MG63 (cell line): ENCODE measurements at regions not wholly inside any gene's neighbourhood (a gene's known extent, or its start where the extent isn't known, plus 50 kb on each side); places are given as distances from the start of the nearest gene placed in this dataset.

Experiments
- DNase-seq: peaks from one replicate; pipeline ENCODE4 v3.0.0-alpha.2; 2020
- H3K27me3 ChIP-seq: fragments of 250-450 bp; sonication (Bioruptor Pico); 2 replicates; pipeline ENCODE4 v1.5.1; 2020; ENCODE audit warnings: mild to moderate bottlenecking, moderate library complexity
- H3K36me3 ChIP-seq: fragments of 250-450 bp; sonication (Bioruptor Pico); 2 replicates; pipeline ENCODE4 v1.5.1; 2020; ENCODE audit warnings: mild to moderate bottlenecking, moderate library complexity
- H3K4me3 ChIP-seq: fragments of 250-450 bp; sonication (Bioruptor Pico); 2 replicates; pipeline ENCODE4 v1.5.1; 2020; ENCODE audit warnings: mild to moderate bottlenecking, moderate library complexity
- H3K9me3 ChIP-seq: fragments of 250-450 bp; sonication (Bioruptor Pico); 2 replicates; pipeline ENCODE4 v1.5.1; 2020; ENCODE audit warnings: mild to moderate bottlenecking, moderate library complexity

GRCh38 chr21:24023402-24023801, 1583.9 kb downstream of the MRPL39 start:
- H3K27me3 ChIP-seq: no peaks in the 10 kb centered on the region
- H3K4me3 ChIP-seq: no peak overlapping the region

DNA sequence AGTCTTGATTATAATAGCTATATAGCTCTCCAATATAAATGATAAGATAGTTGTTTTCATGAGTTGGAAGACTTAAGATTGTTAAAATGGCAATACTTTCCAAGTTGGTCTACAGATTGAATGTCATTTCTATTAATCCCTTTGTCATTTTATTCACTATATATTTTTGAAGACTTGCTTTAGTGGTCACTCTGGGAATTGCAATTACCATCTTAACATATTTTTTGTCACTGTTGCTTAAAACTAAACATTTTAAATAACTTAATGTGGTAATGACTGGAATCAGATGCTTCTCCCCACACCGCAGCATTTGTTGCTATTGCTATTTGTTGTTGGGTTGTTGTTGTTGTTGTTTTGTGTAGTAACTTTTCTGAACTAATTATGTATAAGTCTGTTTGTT, 1592.9 kb downstream of the MRPL39 start:
- Histone ChIP-seq H3K27me3 (no peaks in the 10 kb centered on the region), H3K9me3 (no peaks in the 10 kb centered on the region), H3K4me3 (no peak overlapping the region), H3K36me3 (no peaks in the 10 kb centered on the region)
- no peak for DNase-seq

More at GRCh38 chr21:24023402-24023801, 1583.9 kb downstream of the MRPL39 start:
- Histone ChIP-seq H3K36me3 (no peaks in the 10 kb centered on the region), H3K9me3 (peaks cover 12% of the 10 kb centered on the region)
- DNase-seq: peak; percentile 30

- no peaks in the 10 kb centered on the region for H3K27me3 ChIP-seq
- H3K4me3 ChIP-seq: no peak overlapping the region
- DNase-seq: no peak
- no peaks in the 10 kb centered on the region for H3K36me3 ChIP-seq
- H3K9me3 ChIP-seq: no peaks in the 10 kb centered on the region
Measured at GRCh38 chr21:24011087-24011486, 1596.2 kb downstream of the MRPL39 start.

DNA sequence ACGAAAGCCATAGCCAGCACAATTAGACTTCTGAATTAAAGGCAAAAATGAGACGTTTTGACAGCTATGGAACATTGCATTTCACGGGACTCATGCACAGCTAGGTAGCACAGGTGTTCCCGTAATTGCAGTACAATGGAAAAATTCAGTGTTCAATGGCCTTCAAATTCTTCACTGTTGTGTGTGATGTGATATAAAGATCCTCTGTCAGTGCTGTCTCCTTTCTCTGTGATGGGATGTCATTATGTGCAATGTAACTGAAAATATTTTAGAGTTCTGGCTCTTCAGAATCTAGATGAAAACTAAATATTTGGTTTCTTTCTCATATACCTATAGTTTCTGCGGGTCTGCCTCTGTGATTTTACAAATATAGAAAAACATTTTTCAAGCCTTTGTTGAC, 1599.7 kb downstream of the MRPL39 start:
- Histone ChIP-seq H3K36me3 (no peaks in the 10 kb centered on the region), H3K27me3 (no peaks in the 10 kb centered on the region), H3K9me3 (no peaks in the 10 kb centered on the region), H3K4me3 (no peak overlapping the region)
- DNase-seq: no peak

DNA sequence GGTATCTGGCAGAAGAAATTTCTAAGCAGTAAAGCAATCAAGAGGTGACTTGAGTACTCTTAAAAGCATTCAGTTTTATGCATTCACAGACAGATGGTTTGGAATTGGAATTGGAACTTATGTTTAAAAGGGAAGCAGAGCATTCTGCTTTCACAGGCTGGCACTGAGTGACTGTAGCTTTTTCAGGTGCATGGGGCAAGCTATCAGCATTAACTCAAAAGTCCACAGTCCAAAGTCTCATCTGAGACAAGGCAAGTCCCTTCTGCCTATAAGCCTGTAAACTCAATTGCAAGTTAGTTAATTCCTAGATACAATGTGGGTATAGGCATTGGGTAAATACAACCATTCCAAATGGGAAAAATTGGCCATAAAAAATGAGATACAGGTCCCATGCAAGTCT, 1620.3 kb downstream of the MRPL39 start:
- Histone ChIP-seq H3K27me3 (no peaks in the 10 kb centered on the region), H3K4me3 (no peak overlapping the region), H3K36me3 (no peaks in the 10 kb centered on the region), H3K9me3 (no peaks in the 10 kb centered on the region)
- no peak for DNase-seq

- H3K4me3 ChIP-seq: no peak overlapping the region
- H3K27me3 ChIP-seq: no peaks in the 10 kb centered on the region
- DNase-seq: no peak
- H3K9me3 ChIP-seq: no peaks in the 10 kb centered on the region
- H3K36me3 ChIP-seq: no peaks in the 10 kb centered on the region
Measured at GRCh38 chr21:23986214-23986613, 1621.1 kb downstream of the MRPL39 start.

- no peaks in the 10 kb centered on the region for H3K27me3 ChIP-seq
- H3K36me3 ChIP-seq: no peaks in the 10 kb centered on the region
- DNase-seq: no peak
- no peak overlapping the region for H3K4me3 ChIP-seq
- H3K9me3 ChIP-seq: no peaks in the 10 kb centered on the region
Measured at GRCh38 chr21:23982546-23982945, 1624.7 kb downstream of the MRPL39 start.

DNA sequence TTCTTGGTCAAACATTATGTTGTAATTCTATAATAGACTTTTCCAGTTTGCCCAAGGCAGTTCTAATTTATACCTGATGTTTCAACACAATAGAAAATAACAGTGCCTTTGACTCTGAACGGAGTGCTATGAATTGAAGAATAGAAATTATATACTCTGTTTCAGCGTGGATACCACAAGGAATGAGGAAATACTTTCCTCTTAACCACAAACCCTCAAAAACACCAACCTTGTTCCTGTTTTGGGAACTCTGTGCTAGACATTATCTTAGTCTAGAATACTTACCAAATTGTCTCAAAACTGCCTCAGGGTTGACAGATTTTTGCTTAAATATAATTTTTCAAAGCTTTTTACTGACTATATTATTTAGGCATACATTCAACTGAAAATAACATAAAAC, 1629.3 kb downstream of the MRPL39 start:
- Histone ChIP-seq H3K27me3 (no peaks in the 10 kb centered on the region), H3K36me3 (no peaks in the 10 kb centered on the region), H3K9me3 (no peaks in the 10 kb centered on the region), H3K4me3 (no peak overlapping the region)
- DNase-seq: no peak

- DNase-seq: peak; percentile 7
- Histone ChIP-seq H3K4me3 (no peak overlapping the region), H3K36me3 (no peaks in the 10 kb centered on the region)
Measured at GRCh38 chr21:23968722-23969647, 1638.3 kb downstream of the MRPL39 start.

GRCh38 chr21:23968008-23968407, 1639.3 kb downstream of the MRPL39 start:
- H3K36me3 ChIP-seq: no peaks in the 10 kb centered on the region
- H3K27me3 ChIP-seq: no peaks in the 10 kb centered on the region
- H3K4me3 ChIP-seq: no peak overlapping the region
- no peaks in the 10 kb centered on the region for H3K9me3 ChIP-seq
- DNase-seq: no peak

More at GRCh38 chr21:23968722-23969647, 1638.3 kb downstream of the MRPL39 start:
- Histone ChIP-seq H3K9me3 (no peaks in the 10 kb centered on the region), H3K27me3 (no peaks in the 10 kb centered on the region)

- Histone ChIP-seq H3K4me3 (no peak overlapping the region), H3K9me3 (no peaks in the 10 kb centered on the region), H3K36me3 (no peaks in the 10 kb centered on the region), H3K27me3 (no peaks in the 10 kb centered on the region)
- DNase-seq: peak; percentile 45
Measured at GRCh38 chr21:23963454-23963853, 1643.8 kb downstream of the MRPL39 start.

DNA sequence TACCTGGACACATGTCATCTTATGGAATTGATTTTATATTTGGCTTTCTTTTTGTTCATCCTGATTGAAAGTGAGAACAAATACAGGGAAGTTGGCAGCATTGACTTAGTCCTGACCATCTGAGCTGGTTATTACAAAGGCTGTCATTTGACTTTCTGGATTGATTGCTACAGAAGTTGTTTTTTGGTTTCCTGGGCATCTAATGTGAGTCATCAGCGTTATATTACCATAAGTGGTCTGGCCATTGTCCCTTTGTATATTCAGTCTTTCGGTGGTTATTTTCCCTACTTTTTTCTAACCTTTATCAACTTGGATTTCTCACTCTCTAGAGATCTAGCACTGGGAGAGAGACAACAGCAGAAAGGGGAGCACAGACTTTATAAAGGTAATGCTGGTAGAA, 1646.5 kb downstream of the MRPL39 start:
- no peak overlapping the region for H3K4me3 ChIP-seq
- DNase-seq: no peak
- H3K27me3 ChIP-seq: no peaks in the 10 kb centered on the region
- H3K36me3 ChIP-seq: no peaks in the 10 kb centered on the region
- H3K9me3 ChIP-seq: no peaks in the 10 kb centered on the region

GRCh38 chr21:23955135-23955843, 1652.0 kb downstream of the MRPL39 start:
- Histone ChIP-seq H3K9me3 (no peaks in the 10 kb centered on the region), H3K4me3 (no peak overlapping the region), H3K36me3 (no peaks in the 10 kb centered on the region), H3K27me3 (no peaks in the 10 kb centered on the region)
- no peak for DNase-seq

DNA sequence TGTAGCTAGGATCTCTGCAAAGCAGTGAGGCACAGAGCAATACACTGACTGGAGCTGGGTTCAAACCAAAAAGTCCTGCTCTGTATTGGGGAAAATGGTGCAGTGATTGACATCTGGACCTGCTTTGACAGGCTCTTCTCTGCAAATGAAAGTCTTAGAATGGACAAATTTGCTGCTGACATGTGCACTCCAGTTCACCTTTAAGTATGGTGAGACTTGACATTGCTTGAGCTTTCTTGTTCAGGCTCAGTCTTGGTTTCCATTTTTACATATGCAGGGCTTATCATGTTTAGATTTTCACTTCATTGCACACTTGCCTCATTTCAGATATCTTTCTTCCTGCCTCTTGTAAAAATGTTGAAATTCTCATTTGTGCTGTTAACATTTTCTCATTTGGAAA, 1655.0 kb downstream of the MRPL39 start:
- Histone ChIP-seq H3K36me3 (no peaks in the 10 kb centered on the region), H3K9me3 (no peaks in the 10 kb centered on the region), H3K27me3 (no peaks in the 10 kb centered on the region), H3K4me3 (no peak overlapping the region)
- DNase-seq: no peak

GRCh38 chr21:23951251-23951650, 1656.0 kb downstream of the MRPL39 start:
- Histone ChIP-seq H3K36me3 (no peaks in the 10 kb centered on the region), H3K4me3 (no peak overlapping the region), H3K27me3 (no peaks in the 10 kb centered on the region), H3K9me3 (no peaks in the 10 kb centered on the region)
- DNase-seq: peak; percentile 8

- Histone ChIP-seq H3K9me3 (no peaks in the 10 kb centered on the region), H3K36me3 (no peaks in the 10 kb centered on the region), H3K4me3 (no peak overlapping the region), H3K27me3 (no peaks in the 10 kb centered on the region)
- DNase-seq: no peak
Measured at GRCh38 chr21:23950344-23950743, 1656.9 kb downstream of the MRPL39 start.

- no peaks in the 10 kb centered on the region for H3K27me3 ChIP-seq
- no peak for DNase-seq
- H3K4me3 ChIP-seq: no peak overlapping the region
- no peaks in the 10 kb centered on the region for H3K36me3 ChIP-seq
- no peaks in the 10 kb centered on the region for H3K9me3 ChIP-seq
Measured at GRCh38 chr21:23949493-23949892, 1657.8 kb downstream of the MRPL39 start.
